Ishikawa (cell line): ENCODE measurements at regions not wholly inside any gene's neighbourhood (a gene's known extent, or its start where the extent isn't known, plus 50 kb on each side); places are given as distances from the start of the nearest gene placed in this dataset.

ENCODE experiments used
- CEBPB ChIP-seq: IDR thresholded peaks from 2 replicates; pipeline ENCODE4 v1.6.1; 2012
- CREB1 ChIP-seq: IDR thresholded peaks from 2 replicates; pipeline ENCODE4 v1.6.1; 2012; ENCODE audit warnings: low read depth
- EGR1 ChIP-seq: IDR thresholded peaks from 2 replicates; pipeline ENCODE4 v1.6.1; 2012
- EP300 ChIP-seq: IDR thresholded peaks from 2 replicates; pipeline ENCODE4 v1.6.1; 2012; ENCODE audit warnings: borderline replicate concordance
- FOXM1 ChIP-seq: IDR thresholded peaks from 2 replicates; pipeline ENCODE4 v1.6.1; 2012; ENCODE audit warnings: low read depth, borderline replicate concordance
- NFIC ChIP-seq: IDR thresholded peaks from 2 replicates; pipeline ENCODE4 v1.6.1; 2012
- RAD21 ChIP-seq: IDR thresholded peaks from 2 replicates; pipeline ENCODE4 v1.6.1; 2012; ENCODE audit warnings: low read depth
- REST ChIP-seq: IDR thresholded peaks from 2 replicates; pipeline ENCODE4 v1.6.1; 2012; ENCODE audit warnings: low read depth, mild to moderate bottlenecking
- TAF1 ChIP-seq: IDR thresholded peaks from 2 replicates; pipeline ENCODE4 v1.6.1; 2012; ENCODE audit warnings: low read depth, mild to moderate bottlenecking
- TCF12 ChIP-seq: IDR thresholded peaks from 2 replicates; pipeline ENCODE4 v1.6.1; 2012; ENCODE audit warnings: low read depth
- TEAD4 ChIP-seq: IDR thresholded peaks from 2 replicates; pipeline ENCODE4 v1.6.1; 2012
- USF1 ChIP-seq: IDR thresholded peaks from 2 replicates; pipeline ENCODE4 v1.6.1; 2012
- YY1 ChIP-seq: IDR thresholded peaks from 2 replicates; pipeline ENCODE4 v1.6.1; 2012; ENCODE audit warnings: low read depth
- ZBTB7A ChIP-seq: IDR thresholded peaks from 2 replicates; pipeline ENCODE4 v1.6.1; 2012; ENCODE audit warnings: low read depth
- TF ChIP-seq, protein P1 (sequence below): IDR thresholded peaks from 2 replicates; pipeline ENCODE4 v1.6.1; 2012

DNA sequence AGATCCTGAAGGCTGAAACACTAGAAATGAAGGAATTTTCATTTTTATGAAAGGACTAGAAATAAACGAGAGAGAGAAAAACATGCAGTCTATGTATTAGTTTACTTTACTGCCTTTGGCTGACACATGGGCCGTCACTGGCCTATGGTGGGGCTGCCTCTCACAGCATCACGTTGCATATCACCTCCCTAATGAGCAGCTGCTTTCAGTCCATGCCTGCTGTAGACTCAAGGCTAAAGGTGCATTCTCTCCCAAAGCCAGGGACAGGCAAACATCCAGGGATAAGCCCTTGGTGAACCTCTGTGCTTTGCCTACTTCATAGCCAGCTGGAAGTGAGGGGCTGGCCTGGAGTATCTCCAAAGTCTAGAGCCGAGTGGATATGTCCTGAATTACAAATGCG lies 359.4 kb downstream of the GPAM start:
- TF ChIP-seq RAD21, result no peak
- no peak for TF ChIP-seq TEAD4
- TF ChIP-seq EGR1, result no peak
- TF ChIP-seq FOXM1, result no peak
- no peak for TF ChIP-seq ZBTB7A
- no peak for TF ChIP-seq EP300
- no peak for TF ChIP-seq TAF1
- TF ChIP-seq CEBPB, result no peak
- TF ChIP-seq NFIC, result no peak
- no peak for TF ChIP-seq TCF12
- no peak for TF ChIP-seq USF1
- TF ChIP-seq YY1, result no peak

- TF ChIP-seq CEBPB (no peak), CREB1 (no peak), YY1 (no peak), ZBTB7A (no peak), FOXM1 (no peak), NFIC (no peak), TEAD4 (no peak), TCF12 (no peak), USF1 (no peak), RAD21 (no peak), REST (no peak), TAF1 (no peak)
- TF ChIP-seq, protein P1, sequence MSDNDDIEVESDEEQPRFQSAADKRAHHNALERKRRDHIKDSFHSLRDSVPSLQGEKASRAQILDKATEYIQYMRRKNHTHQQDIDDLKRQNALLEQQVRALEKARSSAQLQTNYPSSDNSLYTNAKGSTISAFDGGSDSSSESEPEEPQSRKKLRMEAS, result no peak
These were observed 353.2 kb downstream of the GPAM start for GRCh38 chr10:111830359-111830758.

DNA sequence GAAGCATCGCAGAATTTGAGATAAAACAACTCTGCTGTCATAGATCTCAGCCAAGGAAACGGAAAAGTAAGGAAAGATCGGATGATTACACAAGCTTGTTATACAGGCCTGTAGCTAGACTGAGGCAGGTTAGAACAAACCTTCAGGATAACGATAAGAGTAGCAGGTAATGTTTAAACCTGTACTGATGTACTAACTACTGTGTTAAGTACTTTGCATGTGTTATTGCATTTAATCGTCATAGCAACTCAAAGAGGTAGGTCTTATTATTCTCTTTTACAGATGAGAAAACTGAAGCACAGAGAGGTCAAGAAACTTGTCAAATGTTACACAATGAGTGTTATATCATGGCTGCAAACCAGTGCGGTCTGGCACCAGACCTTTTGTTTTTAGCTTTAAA lies 352.5 kb downstream of the GPAM start:
- TF ChIP-seq EP300, result no peak
- TF ChIP-seq TAF1, result no peak

GRCh38 chr10:111833251-111833650 lies 350.3 kb downstream of the GPAM start:
- TF ChIP-seq RAD21 (no peak), REST (no peak)

- TF ChIP-seq EP300, result no peak
- TF ChIP-seq ZBTB7A, result no peak
- TF ChIP-seq TEAD4, result no peak
- TF ChIP-seq CEBPB, result no peak
- TF ChIP-seq REST, result no peak
- no peak for TF ChIP-seq CREB1
- TF ChIP-seq, protein P1, result no peak
- no peak for TF ChIP-seq TCF12
- TF ChIP-seq FOXM1, result no peak
- TF ChIP-seq TAF1, result no peak
- no peak for TF ChIP-seq NFIC
- no peak for TF ChIP-seq USF1
- no peak for TF ChIP-seq RAD21
- TF ChIP-seq EGR1, result no peak
- TF ChIP-seq YY1, result no peak
These were observed 348.0 kb downstream of the GPAM start for GRCh38 chr10:111835574-111835973.
